Fibroblast of mammary gland (primary cell): ENCODE measurements at regions not wholly inside any gene's neighbourhood (a gene's known extent, or its start where the extent isn't known, plus 50 kb on each side); places are given as distances from the start of the nearest gene placed in this dataset.

ENCODE experiments used
- DNase-seq: peaks from one replicate; pipeline ENCODE4 v3.0.0-alpha.2; 2010; ENCODE audit warnings: low read depth
- H3K4me3 ChIP-seq: 2 replicates; pipeline ENCODE4 v1.5.1; 2011; ENCODE audit warnings: low read depth, mild to moderate bottlenecking, low read length, moderate library complexity; ENCODE audit not compliant: control insufficient read depth
- TF ChIP-seq, protein P1 (sequence below): conservative IDR thresholded peaks from 2 replicates; pipeline ENCODE4 v1.5.1; 2011; ENCODE audit warnings: low read depth, low read length, inconsistent platforms; ENCODE audit not compliant: control insufficient read depth, insufficient read depth

DNA sequence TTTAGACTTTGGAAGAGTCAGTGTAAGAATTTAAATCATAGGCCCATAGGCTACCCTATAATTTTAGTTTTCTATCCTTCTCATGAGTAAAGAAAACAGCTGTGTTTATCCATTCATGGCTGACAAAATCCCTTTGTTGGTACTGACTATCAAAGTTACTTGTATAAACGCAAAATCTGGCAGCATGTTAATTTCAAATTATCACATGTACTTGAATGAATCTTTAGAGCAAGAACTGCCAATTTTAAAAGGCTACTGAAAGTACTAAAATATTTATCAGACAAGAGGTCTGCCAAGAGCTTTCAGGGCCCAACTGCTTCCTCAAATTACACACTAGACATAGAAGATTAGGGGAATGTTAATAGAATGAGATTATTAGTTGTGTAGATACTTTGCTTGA lies 66.6 kb downstream of the MYL12B start:
- DNase-seq = no peak
- H3K4me3 ChIP-seq = no peak overlapping the region

DNA sequence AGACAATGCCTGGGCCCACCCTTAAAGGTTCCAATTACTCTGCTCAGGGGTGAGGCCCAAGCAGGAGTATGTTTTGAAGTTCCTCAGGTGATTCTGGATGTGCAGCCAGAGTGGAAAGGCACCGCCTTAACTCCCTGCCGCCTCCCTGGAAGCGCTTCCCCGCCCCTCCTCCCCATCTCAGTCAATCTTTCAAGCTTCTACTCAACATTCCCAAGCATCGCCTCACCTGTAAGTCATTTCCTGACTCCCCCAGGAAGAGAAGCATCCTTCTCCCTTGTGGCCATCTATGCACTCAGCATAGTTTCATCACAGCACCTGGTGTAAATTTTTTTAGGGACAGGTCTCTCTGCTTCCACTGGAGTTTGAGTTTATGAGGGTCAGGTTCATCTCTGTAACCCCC lies 67.5 kb downstream of the MYL12B start:
- DNase-seq = no peak
- H3K4me3 ChIP-seq = no peak overlapping the region
- TF ChIP-seq, protein P1, sequence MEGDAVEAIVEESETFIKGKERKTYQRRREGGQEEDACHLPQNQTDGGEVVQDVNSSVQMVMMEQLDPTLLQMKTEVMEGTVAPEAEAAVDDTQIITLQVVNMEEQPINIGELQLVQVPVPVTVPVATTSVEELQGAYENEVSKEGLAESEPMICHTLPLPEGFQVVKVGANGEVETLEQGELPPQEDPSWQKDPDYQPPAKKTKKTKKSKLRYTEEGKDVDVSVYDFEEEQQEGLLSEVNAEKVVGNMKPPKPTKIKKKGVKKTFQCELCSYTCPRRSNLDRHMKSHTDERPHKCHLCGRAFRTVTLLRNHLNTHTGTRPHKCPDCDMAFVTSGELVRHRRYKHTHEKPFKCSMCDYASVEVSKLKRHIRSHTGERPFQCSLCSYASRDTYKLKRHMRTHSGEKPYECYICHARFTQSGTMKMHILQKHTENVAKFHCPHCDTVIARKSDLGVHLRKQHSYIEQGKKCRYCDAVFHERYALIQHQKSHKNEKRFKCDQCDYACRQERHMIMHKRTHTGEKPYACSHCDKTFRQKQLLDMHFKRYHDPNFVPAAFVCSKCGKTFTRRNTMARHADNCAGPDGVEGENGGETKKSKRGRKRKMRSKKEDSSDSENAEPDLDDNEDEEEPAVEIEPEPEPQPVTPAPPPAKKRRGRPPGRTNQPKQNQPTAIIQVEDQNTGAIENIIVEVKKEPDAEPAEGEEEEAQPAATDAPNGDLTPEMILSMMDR = no peak

More for the DNA sequence above, 66.6 kb downstream of the MYL12B start:
- TF ChIP-seq, protein P1 = no peak

DNA sequence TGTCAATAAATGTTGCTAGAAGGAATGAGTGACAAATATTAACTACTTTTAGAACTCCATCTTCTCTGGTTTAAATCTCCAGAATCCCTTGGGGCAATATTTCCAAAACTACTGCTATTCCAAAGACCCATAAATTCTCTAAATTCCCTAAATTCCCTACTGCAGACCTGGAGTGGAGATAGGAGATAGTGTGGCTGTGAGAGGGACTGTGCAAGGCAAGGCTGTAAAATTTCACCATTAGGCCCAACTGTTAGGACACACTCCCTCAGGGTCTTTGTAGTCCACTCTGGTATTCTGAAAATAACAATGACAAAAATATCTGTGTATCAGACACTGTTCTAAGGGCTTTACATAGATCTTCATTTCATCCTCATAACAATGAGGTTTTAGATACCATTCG lies 67.9 kb downstream of the MYL12B start:
- TF ChIP-seq, protein P1 = no peak
- DNase-seq = no peak
- H3K4me3 ChIP-seq = no peak overlapping the region

DNA sequence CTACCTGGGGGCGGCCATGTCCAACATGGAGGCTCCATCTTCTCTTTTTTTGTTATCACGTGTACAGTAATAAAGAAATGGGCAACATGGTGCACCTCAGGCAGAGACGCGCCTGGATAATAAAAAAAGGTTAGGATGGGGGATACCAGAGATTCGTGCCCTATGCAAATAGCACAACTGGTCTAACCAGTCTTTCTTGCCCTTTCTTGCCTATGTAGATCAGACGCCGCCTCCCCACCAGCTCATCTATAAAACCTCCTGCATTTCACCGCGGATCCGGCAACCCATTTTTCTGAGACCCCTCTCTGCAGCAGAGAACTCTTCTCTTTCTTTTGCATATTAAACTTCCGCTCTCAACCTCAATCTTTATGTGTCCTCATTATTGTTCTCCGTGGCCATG lies 68.7 kb downstream of the MYL12B start:
- TF ChIP-seq, protein P1 = no peak
- no peak overlapping the region for H3K4me3 ChIP-seq
- DNase-seq = no peak

DNA sequence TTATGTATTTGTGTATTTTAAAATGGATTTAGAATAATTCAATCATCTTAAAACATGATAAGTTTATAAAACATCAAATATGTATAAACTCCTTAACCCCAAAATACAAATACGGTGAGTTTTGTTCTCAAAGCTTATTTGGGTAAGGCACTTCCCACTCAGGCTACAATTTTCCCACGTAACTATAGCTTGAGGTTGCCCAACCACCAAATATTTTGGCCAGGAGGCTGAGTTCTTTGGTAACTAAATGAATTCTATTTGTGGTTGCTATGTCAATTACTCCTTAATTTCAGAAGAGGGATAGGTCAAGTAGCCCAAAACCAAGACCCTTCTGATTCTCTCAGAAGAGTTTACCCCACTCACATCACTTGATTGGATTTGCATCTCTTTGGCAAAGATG lies 70.4 kb downstream of the MYL12B start:
- TF ChIP-seq, protein P1 = no peak
- no peak overlapping the region for H3K4me3 ChIP-seq
- peak; percentile 47 for DNase-seq

DNA sequence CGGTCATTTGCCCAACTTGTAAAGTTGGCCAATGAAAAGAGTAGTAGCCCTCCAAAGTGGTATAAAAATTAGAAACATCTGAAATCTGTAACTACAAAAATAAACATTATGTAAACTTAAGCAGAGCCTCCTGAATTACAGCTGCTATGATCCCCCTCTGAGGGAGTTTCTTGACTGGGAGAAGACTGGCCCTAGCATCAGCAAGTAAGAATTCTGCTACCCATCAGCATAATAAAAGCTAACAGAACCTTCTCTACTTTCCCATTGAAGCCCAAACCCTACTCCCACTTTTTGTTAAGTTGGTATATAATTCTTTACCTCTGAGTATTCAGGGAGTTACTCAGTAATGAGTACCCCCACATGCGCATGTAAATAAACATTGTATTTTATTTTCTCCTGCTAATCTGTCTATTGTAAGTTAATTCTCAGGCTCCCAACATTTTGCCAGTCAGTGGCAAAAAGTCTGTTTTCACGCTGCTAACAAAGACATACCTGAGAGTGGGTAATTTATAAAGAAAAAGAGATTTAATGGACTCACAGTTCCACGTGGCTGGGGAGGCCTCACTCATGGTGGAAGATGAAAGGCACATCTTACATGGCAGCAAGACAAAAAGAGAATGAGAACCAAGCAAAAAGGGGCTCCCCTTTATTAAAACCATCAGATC lies 71.3 kb downstream of the MYL12B start:
- TF ChIP-seq, protein P1 = no peak

DNA sequence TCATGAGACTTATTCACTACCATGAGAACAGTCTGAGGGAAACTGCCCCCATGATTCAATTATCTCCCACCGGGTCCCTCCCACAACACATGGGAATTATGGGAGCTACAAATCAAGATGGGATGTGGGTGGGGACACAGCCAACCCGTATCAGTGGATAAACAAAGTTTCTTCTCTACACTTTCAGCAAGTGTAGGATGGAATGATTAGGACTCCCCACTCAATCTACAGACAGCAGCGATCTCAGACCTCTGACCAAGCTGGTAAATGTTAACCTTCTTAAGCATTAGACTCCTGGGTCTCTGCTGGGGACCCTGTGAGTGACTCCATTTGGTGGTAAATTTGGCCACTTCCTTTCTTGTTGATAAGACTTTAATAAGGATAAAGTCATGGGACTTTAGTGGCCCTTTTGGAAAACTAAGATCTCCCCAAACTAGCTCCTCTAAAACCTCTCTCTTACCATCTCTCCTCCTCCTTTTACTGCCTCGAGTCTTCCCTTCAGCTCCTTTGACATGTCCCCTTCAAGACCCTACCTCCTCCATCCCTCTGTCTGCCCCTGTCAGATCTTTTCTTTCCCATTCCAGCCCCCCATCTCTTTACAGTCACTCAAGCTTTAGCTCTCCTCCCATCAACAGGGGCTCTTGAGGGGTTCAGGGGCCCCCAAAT lies 71.9 kb downstream of the MYL12B start:
- no peak for DNase-seq
- TF ChIP-seq, protein P1 = no peak
- H3K4me3 ChIP-seq = no peak overlapping the region

More for the DNA sequence above, 71.3 kb downstream of the MYL12B start:
- no peak overlapping the region for H3K4me3 ChIP-seq
- no peak for DNase-seq
